ENCODE measurements at regions not wholly inside any gene's neighbourhood (a gene's known extent, or its start where the extent isn't known, plus 50 kb on each side); places are given as distances from the start of the nearest gene placed in this dataset.

GRCh38 chr12:97629382-97629781, 166.8 kb downstream of the RMST start:
- TF ChIP-seq CTCF (conservative IDR thresholded peaks at IDR 0.05; ENCODE audit: low read length) = no peak
- no peak for TF ChIP-seq EZH2phosphoT487 (IDR thresholded peaks at IDR 0.05; ENCODE audit: borderline replicate concordance, low read depth, low read length)
